ENCODE measurements at regions not wholly inside any gene's neighbourhood (a gene's known extent, or its start where the extent isn't known, plus 50 kb on each side); places are given as distances from the start of the nearest gene placed in this dataset.

DNA sequence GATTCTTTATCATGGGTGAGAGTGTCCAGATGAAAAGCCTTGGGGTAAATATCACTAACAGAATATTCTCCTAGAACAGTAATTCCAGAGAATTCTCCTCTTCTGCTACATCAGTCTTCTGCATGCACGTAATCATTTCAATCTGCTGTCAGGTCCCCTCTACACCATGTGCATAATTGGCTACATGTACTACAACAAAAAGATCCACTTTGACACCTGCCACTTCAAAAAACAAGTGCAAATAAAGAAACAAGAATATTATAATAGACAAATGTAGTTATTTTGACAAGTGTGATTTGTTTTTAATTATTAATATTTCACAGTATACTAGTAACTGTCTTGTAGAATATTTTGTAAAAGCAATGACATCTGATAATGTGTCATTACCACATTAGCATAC is 154.2 kb downstream of the SAMD5 start:
- H3K4me3 ChIP-seq (ENCODE audit: low read length), result no peak overlapping the region
- WGBS (ENCODE audit: insufficient coverage), result 89% methylated on average over 1 of the region's 1 CpG
- no peak overlapping the region for H3K27ac ChIP-seq (ENCODE audit: low read length)
- DNase-seq (no peak), ATAC-seq (no peak)
- H3K4me1 Mint-ChIP-seq, result no peaks in the 10 kb centered on the region
- TF ChIP-seq, protein P1, sequence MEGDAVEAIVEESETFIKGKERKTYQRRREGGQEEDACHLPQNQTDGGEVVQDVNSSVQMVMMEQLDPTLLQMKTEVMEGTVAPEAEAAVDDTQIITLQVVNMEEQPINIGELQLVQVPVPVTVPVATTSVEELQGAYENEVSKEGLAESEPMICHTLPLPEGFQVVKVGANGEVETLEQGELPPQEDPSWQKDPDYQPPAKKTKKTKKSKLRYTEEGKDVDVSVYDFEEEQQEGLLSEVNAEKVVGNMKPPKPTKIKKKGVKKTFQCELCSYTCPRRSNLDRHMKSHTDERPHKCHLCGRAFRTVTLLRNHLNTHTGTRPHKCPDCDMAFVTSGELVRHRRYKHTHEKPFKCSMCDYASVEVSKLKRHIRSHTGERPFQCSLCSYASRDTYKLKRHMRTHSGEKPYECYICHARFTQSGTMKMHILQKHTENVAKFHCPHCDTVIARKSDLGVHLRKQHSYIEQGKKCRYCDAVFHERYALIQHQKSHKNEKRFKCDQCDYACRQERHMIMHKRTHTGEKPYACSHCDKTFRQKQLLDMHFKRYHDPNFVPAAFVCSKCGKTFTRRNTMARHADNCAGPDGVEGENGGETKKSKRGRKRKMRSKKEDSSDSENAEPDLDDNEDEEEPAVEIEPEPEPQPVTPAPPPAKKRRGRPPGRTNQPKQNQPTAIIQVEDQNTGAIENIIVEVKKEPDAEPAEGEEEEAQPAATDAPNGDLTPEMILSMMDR (IDR thresholded peaks at IDR 0.05), result no peak
- H3K27ac Mint-ChIP-seq, result no peak overlapping the region
- H3K9me3 Mint-ChIP-seq, result peaks cover 4 to 9% of the 10 kb centered on the region in 2 donors
- H3K4me1 ChIP-seq (ENCODE audit: control insufficient read depth, insufficient read depth, low read length), result no peaks in the 10 kb centered on the region
- H3K36me3 ChIP-seq (ENCODE audit: control insufficient read depth, insufficient read depth, low read length), result no peaks in the 10 kb centered on the region
- H3K27me3 ChIP-seq (ENCODE audit: control insufficient read depth, insufficient read depth, low read length), result no peaks in the 10 kb centered on the region
- no peaks in the 10 kb centered on the region for H3K9me3 ChIP-seq (ENCODE audit: control insufficient read depth, insufficient read depth, low read length)
- no peak overlapping the region for H3K4me3 Mint-ChIP-seq
- intact Hi-C loops (cut with micrococcal nuclease), result no loop called here
- H3K27me3 Mint-ChIP-seq (ENCODE audit: low read depth in 2 of 2), result no peaks in the 10 kb centered on the region
- H3K36me3 Mint-ChIP-seq, result no peaks in the 10 kb centered on the region

DNA sequence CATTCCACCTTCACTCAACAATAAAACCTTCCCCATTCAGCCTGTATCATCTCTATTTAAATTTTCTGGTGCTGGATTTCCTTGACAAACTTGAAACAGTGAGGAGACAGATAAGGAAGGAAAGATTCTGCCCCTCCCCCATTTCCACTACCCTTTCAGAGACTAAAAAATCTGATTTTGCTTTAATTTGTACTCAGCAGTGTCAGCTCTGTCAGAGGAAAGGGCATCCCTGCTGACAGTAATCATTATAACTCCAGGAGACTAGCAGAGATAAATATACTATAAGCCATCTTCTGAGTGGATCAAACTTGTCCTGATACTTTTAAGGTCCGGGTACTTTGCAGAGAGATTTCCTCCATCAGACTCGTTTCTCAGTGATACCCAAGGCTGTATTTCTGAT is 155.6 kb downstream of the SAMD5 start:
- H3K4me1 Mint-ChIP-seq, result no peaks in the 10 kb centered on the region
- H3K9me3 ChIP-seq (ENCODE audit: control insufficient read depth, insufficient read depth, low read length), result no peaks in the 10 kb centered on the region
- no peak overlapping the region for H3K4me3 ChIP-seq (ENCODE audit: low read length)
- no peaks in the 10 kb centered on the region for H3K27me3 ChIP-seq (ENCODE audit: control insufficient read depth, insufficient read depth, low read length)
- no peak overlapping the region for H3K4me3 Mint-ChIP-seq
- no peaks in the 10 kb centered on the region for H3K4me1 ChIP-seq (ENCODE audit: control insufficient read depth, insufficient read depth, low read length)
- H3K36me3 Mint-ChIP-seq, result no peaks in the 10 kb centered on the region
- ATAC-seq (no peak), DNase-seq (no peak)
- peaks cover 4 to 9% of the 10 kb centered on the region in 2 donors for H3K9me3 Mint-ChIP-seq
- TF ChIP-seq, protein P1 (IDR thresholded peaks at IDR 0.05), result no peak
- no peaks in the 10 kb centered on the region for H3K27me3 Mint-ChIP-seq (ENCODE audit: low read depth in 2 of 2)
- no peak overlapping the region for H3K27ac ChIP-seq (ENCODE audit: low read length)
- 92% methylated on average over 2 of the region's 2 CpGs for WGBS (ENCODE audit: insufficient coverage)
- no peaks in the 10 kb centered on the region for H3K36me3 ChIP-seq (ENCODE audit: control insufficient read depth, insufficient read depth, low read length)
- H3K27ac Mint-ChIP-seq, result no peak overlapping the region
- intact Hi-C loops (cut with micrococcal nuclease), result no loop called here

DNA sequence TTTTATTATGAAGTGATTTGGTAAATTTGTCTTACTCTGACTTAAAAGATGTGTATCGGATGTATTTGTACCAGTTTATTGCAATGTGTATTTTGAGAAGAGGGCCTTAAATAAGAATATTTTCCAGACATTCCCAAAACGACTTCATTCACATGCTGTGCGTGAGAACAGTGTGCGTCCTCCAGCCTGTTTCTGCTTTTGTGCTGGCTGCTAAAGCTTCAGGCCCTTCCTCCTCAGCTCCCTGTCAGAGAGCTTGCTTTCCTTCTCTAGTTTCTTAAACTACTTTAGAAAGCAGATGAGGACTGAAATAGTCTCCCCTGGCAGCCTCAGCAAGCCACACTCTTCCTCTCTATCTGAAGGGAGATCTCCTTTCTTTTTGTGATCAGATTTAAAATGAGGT is 157.8 kb downstream of the SAMD5 start:
- Histone ChIP-seq H3K4me3 (ENCODE audit: low read length) (no peak overlapping the region), H3K27ac (ENCODE audit: low read length) (no peak overlapping the region), H3K9me3 (ENCODE audit: control insufficient read depth, insufficient read depth, low read length) (no peaks in the 10 kb centered on the region), H3K4me1 (ENCODE audit: control insufficient read depth, insufficient read depth, low read length) (no peaks in the 10 kb centered on the region), H3K27me3 (ENCODE audit: control insufficient read depth, insufficient read depth, low read length) (no peaks in the 10 kb centered on the region), H3K36me3 (ENCODE audit: control insufficient read depth, insufficient read depth, low read length) (no peaks in the 10 kb centered on the region)
- H3K27ac Mint-ChIP-seq, result no peak overlapping the region
- no peaks in the 10 kb centered on the region for H3K27me3 Mint-ChIP-seq (ENCODE audit: low read depth in 2 of 2)
- H3K4me1 Mint-ChIP-seq, result no peaks in the 10 kb centered on the region
- DNase-seq (no peak), ATAC-seq (no peak)
- intact Hi-C loops (cut with micrococcal nuclease), result no loop called here
- WGBS (ENCODE audit: insufficient coverage), result 74% methylated on average over 4 of the region's 4 CpGs
- peaks cover 6 to 9% of the 10 kb centered on the region in 2 donors for H3K9me3 Mint-ChIP-seq
- TF ChIP-seq, protein P1 (IDR thresholded peaks at IDR 0.05), result no peak
- H3K36me3 Mint-ChIP-seq, result no peaks in the 10 kb centered on the region
- H3K4me3 Mint-ChIP-seq, result no peak overlapping the region

DNA sequence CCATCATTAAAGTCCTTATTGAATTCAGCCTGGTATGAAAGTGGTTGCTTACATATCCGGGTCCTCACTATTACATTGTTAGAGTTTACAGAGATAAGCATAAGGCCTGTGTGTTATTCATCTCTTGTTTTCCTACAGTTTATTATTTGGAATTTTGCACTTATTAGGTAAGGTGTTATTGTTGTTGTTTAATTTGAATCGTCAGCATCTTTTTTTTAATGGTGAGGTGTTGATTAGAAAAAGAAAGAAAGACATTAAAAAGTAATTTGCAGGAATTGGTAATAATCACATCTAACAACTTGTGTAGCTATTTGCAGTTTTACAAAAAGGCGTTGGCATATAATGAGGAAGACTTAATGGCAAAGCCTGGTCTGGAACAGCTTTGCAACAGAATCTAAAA is 158.6 kb downstream of the SAMD5 start:
- H3K9me3 ChIP-seq (ENCODE audit: control insufficient read depth, insufficient read depth, low read length), result no peaks in the 10 kb centered on the region
- H3K27ac ChIP-seq (ENCODE audit: low read length), result no peak overlapping the region
- no peak overlapping the region for H3K4me3 Mint-ChIP-seq
- H3K27ac Mint-ChIP-seq, result no peak overlapping the region
- H3K4me3 ChIP-seq (ENCODE audit: low read length), result no peak overlapping the region
- H3K27me3 Mint-ChIP-seq (ENCODE audit: low read depth in 2 of 2), result no peaks in the 10 kb centered on the region
- no peaks in the 10 kb centered on the region for H3K36me3 ChIP-seq (ENCODE audit: control insufficient read depth, insufficient read depth, low read length)
- no peaks in the 10 kb centered on the region for H3K4me1 Mint-ChIP-seq
- 86% methylated on average over 2 of the region's 3 CpGs for WGBS (ENCODE audit: insufficient coverage)
- ATAC-seq (no peak), DNase-seq (no peak)
- TF ChIP-seq, protein P1 (IDR thresholded peaks at IDR 0.05), result no peak
- no peaks in the 10 kb centered on the region for H3K36me3 Mint-ChIP-seq
- intact Hi-C loops (cut with micrococcal nuclease), result no loop called here
- H3K4me1 ChIP-seq (ENCODE audit: control insufficient read depth, insufficient read depth, low read length), result no peaks in the 10 kb centered on the region
- H3K9me3 Mint-ChIP-seq, result peaks cover 6 to 9% of the 10 kb centered on the region in 2 donors
- no peaks in the 10 kb centered on the region for H3K27me3 ChIP-seq (ENCODE audit: control insufficient read depth, insufficient read depth, low read length)
